Suprapubic skin (tissue), 4 donors: ENCODE measurements at regions not wholly inside any gene's neighbourhood (a gene's known extent, or its start where the extent isn't known, plus 50 kb on each side); places are given as distances from the start of the nearest gene placed in this dataset.
"Not testable (repeated sequence)": the region's sequence is repeated elsewhere in the genome, so short reads cannot be mapped to it uniquely, and the experiment has no call there.

ENCODE experiments used
- CTCF ChIP-seq, 2 donors: fragments of 200-600 bp in 1 of 2; fragments of 450-650 bp in 1 of 2; sonication (generic) in 1 of 2; IDR thresholded peaks; one replicate each; pipeline ENCODE4 v1.5.1; 2016 to 2019; ENCODE audit warnings: antibody characterized with exemption in 2 of 2, mild to moderate bottlenecking in 1 of 2, moderate library complexity in 1 of 2
- EP300 ChIP-seq: sonication (generic); formaldehyde crosslinking; IDR thresholded peaks from one replicate; pipeline ENCODE4 v1.6.1; 2017; ENCODE audit warnings: antibody characterized with exemption
- POLR2A ChIP-seq, 2 donors: fragments of 450-650 bp; IDR thresholded peaks; one replicate each; pipeline ENCODE4 v1.6.1; 2017; ENCODE audit warnings: antibody characterized with exemption in 2 of 2, mild to moderate bottlenecking in 2 of 2, moderate library complexity in 2 of 2
- POLR2AphosphoS5 ChIP-seq, 3 donors: sonication (generic); formaldehyde crosslinking; IDR thresholded peaks; one replicate each; pipeline ENCODE4 v1.6.1; 2017; ENCODE audit warnings: antibody characterized with exemption in 3 of 3

GRCh38 chr1:144140243-144140642, 168.5 kb upstream of the FAM72C start:
- TF ChIP-seq CTCF (IDR thresholded peaks at IDR 0.05); POLR2AphosphoS5 (IDR thresholded peaks at IDR 0.05); POLR2A (IDR thresholded peaks at IDR 0.05); EP300: not testable (repeated sequence)
